ENCODE measurements at regions not wholly inside any gene's neighbourhood (a gene's known extent, or its start where the extent isn't known, plus 50 kb on each side); places are given as distances from the start of the nearest gene placed in this dataset.

- TF ChIP-seq CTCF (IDR thresholded peaks at IDR 0.05), result no peak
- TF ChIP-seq POLR2A (IDR thresholded peaks at IDR 0.05), result no peak
Observed at GRCh38 chr12:114995891-114996290, 311.9 kb upstream of the TBX3 start.

Measured in lower leg skin (tissue), 3 donors.